PC-3 (cell line): ENCODE measurements at regions not wholly inside any gene's neighbourhood (a gene's known extent, or its start where the extent isn't known, plus 50 kb on each side); places are given as distances from the start of the nearest gene placed in this dataset.

ENCODE experiments used
- EZH2 ChIP-seq: fragments of 300-600 bp; sonication (generic); IDR thresholded peaks from one replicate; pipeline ENCODE4 v1.6.1; 2017; ENCODE audit warnings: antibody characterized with exemption, mild to moderate bottlenecking, low read length; ENCODE audit not compliant: unreplicated experiment
- EZH2phosphoT487 ChIP-seq: fragments of 300-600 bp; sonication (generic); IDR thresholded peaks from 2 replicates; pipeline ENCODE4 v1.6.1; 2018; ENCODE audit warnings: mild to moderate bottlenecking, antibody characterized with exemption, low read length, borderline replicate concordance
- TF ChIP-seq, protein P1 (sequence below): fragments of 300-600 bp; sonication (generic); conservative IDR thresholded peaks from 2 replicates; pipeline ENCODE4 v1.5.1; 2017; ENCODE audit warnings: antibody characterized with exemption, low read depth, mild to moderate bottlenecking, low read length

GRCh38 chr13:62418872-62419271 lies 1003.2 kb upstream of the PCDH20 start:
- TF ChIP-seq, protein P1, sequence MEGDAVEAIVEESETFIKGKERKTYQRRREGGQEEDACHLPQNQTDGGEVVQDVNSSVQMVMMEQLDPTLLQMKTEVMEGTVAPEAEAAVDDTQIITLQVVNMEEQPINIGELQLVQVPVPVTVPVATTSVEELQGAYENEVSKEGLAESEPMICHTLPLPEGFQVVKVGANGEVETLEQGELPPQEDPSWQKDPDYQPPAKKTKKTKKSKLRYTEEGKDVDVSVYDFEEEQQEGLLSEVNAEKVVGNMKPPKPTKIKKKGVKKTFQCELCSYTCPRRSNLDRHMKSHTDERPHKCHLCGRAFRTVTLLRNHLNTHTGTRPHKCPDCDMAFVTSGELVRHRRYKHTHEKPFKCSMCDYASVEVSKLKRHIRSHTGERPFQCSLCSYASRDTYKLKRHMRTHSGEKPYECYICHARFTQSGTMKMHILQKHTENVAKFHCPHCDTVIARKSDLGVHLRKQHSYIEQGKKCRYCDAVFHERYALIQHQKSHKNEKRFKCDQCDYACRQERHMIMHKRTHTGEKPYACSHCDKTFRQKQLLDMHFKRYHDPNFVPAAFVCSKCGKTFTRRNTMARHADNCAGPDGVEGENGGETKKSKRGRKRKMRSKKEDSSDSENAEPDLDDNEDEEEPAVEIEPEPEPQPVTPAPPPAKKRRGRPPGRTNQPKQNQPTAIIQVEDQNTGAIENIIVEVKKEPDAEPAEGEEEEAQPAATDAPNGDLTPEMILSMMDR = no peak
- TF ChIP-seq EZH2 (no peak), EZH2phosphoT487 (no peak)
